ENCODE measurements at regions not wholly inside any gene's neighbourhood (a gene's known extent, or its start where the extent isn't known, plus 50 kb on each side); places are given as distances from the start of the nearest gene placed in this dataset.

DNA sequence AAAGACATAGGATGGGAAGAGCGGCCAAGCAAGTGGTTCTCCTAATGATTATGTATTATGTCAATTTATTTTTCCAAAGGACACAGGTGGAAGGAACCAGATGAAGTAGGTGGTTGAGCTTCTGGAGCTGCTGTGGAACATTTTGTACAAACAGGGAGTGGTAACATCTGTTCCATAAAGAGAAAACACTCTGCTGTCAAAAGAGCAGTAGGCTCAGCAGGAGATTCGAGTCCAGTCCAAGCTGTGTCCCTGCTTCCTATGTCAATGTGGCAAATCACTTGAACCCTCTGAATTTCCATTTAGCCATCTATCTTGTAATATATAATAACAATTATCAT lies 448.0 kb upstream of the ANKRD30A start:
- no peak for DNase-seq (ENCODE audit: low spot score in 2 of 2)
- no peak for TF ChIP-seq POLR2A (IDR thresholded peaks at IDR 0.05)
- no peak for TF ChIP-seq POLR2AphosphoS5 (IDR thresholded peaks at IDR 0.05)
- TF ChIP-seq, protein P1, sequence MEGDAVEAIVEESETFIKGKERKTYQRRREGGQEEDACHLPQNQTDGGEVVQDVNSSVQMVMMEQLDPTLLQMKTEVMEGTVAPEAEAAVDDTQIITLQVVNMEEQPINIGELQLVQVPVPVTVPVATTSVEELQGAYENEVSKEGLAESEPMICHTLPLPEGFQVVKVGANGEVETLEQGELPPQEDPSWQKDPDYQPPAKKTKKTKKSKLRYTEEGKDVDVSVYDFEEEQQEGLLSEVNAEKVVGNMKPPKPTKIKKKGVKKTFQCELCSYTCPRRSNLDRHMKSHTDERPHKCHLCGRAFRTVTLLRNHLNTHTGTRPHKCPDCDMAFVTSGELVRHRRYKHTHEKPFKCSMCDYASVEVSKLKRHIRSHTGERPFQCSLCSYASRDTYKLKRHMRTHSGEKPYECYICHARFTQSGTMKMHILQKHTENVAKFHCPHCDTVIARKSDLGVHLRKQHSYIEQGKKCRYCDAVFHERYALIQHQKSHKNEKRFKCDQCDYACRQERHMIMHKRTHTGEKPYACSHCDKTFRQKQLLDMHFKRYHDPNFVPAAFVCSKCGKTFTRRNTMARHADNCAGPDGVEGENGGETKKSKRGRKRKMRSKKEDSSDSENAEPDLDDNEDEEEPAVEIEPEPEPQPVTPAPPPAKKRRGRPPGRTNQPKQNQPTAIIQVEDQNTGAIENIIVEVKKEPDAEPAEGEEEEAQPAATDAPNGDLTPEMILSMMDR (IDR thresholded peaks at IDR 0.05) = no peak
- Histone ChIP-seq H3K9me3 (no peaks in the 10 kb centered on the region), H3K4me3 (no peak overlapping the region), H3K36me3 (no peaks in the 10 kb centered on the region), H3K27ac (no peak overlapping the region), H3K27me3 (no peaks in the 10 kb centered on the region), H3K4me1 (no peaks in the 10 kb centered on the region)
- intact Hi-C loops (cut with DNase I; ENCODE audit: low total_unique reads) = no loop called here

DNA sequence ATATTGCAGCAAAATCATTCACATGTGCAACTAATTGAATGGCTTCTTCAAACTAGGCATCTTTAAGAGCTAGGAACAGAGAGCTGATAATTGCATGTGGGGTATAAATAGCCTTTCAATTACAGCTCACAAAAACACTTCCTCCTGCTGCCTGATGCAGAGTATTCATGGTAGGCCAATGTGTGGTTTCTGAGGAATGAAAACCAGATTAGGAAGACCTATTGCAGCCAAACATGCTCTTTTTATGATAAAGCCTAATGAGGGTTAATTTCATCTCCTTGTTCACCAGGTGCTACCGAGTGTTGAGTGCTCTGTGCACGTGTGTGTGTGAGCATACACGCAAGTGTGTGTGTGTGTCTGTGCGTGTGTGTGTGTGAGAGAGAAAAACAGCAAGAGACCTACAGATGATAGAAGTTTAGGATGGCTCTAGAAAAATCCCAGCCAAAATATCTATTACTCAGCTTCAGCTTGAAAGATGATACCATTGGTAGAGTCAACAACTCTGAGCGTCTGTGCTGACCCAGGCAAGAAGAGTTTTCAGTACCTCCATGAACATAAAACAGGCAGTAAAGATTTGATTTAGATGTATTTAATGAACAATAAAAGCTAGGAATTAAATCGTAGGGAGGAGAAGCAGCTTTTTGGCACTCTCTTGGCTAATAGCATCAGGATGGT lies 448.5 kb upstream of the ANKRD30A start:
- no peaks in the 10 kb centered on the region for H3K36me3 ChIP-seq
- no peak overlapping the region for H3K27ac ChIP-seq
- no peak for DNase-seq (ENCODE audit: low spot score in 2 of 2)
- intact Hi-C loops (cut with DNase I; ENCODE audit: low total_unique reads) = no loop called here
- no peaks in the 10 kb centered on the region for H3K27me3 ChIP-seq
- no peaks in the 10 kb centered on the region for H3K9me3 ChIP-seq
- TF ChIP-seq, protein P1 (IDR thresholded peaks at IDR 0.05) = no peak
- TF ChIP-seq POLR2AphosphoS5 (IDR thresholded peaks at IDR 0.05) (no peak), POLR2A (IDR thresholded peaks at IDR 0.05) (no peak)
- H3K4me1 ChIP-seq = no peaks in the 10 kb centered on the region
- no peak overlapping the region for H3K4me3 ChIP-seq

DNA sequence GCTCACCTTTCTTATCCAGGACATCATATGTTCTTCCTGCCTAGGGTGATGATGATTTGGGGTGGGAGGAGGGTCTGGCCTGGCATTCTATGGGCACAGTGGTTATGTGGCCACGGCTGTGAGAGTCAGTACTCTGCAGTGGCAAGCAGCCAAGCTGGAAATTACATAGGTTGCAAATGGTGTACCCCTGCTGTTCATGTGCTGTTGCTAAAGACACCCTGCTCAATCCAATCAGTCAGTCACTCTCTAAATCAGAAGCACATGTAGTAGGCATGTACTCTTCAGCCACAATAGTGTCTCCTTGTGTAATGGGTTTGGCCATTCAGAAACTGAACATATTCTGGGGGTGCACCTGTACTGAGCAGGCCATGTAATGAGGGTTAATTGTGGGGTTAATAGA lies 449.1 kb upstream of the ANKRD30A start:
- H3K4me1 ChIP-seq = no peaks in the 10 kb centered on the region
- H3K36me3 ChIP-seq = no peaks in the 10 kb centered on the region
- no peak overlapping the region for H3K27ac ChIP-seq
- TF ChIP-seq POLR2AphosphoS5 (IDR thresholded peaks at IDR 0.05) (no peak), POLR2A (IDR thresholded peaks at IDR 0.05) (no peak)
- TF ChIP-seq, protein P1 (IDR thresholded peaks at IDR 0.05) = no peak
- intact Hi-C loops (cut with DNase I; ENCODE audit: low total_unique reads) = no loop called here
- no peaks in the 10 kb centered on the region for H3K9me3 ChIP-seq
- no peaks in the 10 kb centered on the region for H3K27me3 ChIP-seq
- H3K4me3 ChIP-seq = no peak overlapping the region
- DNase-seq (ENCODE audit: low spot score in 2 of 2) = no peak

DNA sequence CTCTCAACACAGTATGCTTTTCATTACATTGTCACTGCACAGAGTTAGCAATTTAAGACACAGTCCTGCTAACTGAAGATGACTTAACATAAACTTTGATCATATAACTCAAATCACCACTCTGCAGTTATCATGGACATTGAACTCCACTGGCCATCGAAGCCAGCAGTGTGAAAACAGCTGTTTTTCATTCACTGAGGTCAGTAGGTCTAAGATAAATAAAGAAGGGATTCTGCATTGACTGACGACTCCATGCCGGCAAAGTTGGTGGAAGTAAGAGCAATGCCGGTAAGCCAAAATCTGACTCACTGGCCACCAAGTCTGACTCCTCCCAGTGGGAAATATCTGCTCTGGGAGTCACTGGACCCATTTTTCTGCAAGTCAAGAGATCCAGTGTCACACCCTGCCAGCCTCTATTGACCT lies 449.9 kb upstream of the ANKRD30A start:
- Histone ChIP-seq H3K27me3 (no peaks in the 10 kb centered on the region), H3K4me3 (no peak overlapping the region), H3K4me1 (no peaks in the 10 kb centered on the region), H3K27ac (no peak overlapping the region), H3K36me3 (no peaks in the 10 kb centered on the region), H3K9me3 (no peaks in the 10 kb centered on the region)
- DNase-seq (ENCODE audit: low spot score in 2 of 2) = no peak
- TF ChIP-seq POLR2A (IDR thresholded peaks at IDR 0.05) (no peak), POLR2AphosphoS5 (IDR thresholded peaks at IDR 0.05) (no peak)
- TF ChIP-seq, protein P1 (IDR thresholded peaks at IDR 0.05) = no peak
- intact Hi-C loops (cut with DNase I; ENCODE audit: low total_unique reads) = no loop called here

- H3K27ac ChIP-seq = no peak overlapping the region
- no peaks in the 10 kb centered on the region for H3K4me1 ChIP-seq
- no peaks in the 10 kb centered on the region for H3K9me3 ChIP-seq
- H3K36me3 ChIP-seq = no peaks in the 10 kb centered on the region
- intact Hi-C loops (cut with DNase I; ENCODE audit: low total_unique reads) = no loop called here
- no peak for DNase-seq (ENCODE audit: low spot score in 2 of 2)
- TF ChIP-seq, protein P1 (IDR thresholded peaks at IDR 0.05) = no peak
- no peak for TF ChIP-seq POLR2A (IDR thresholded peaks at IDR 0.05)
- no peak for TF ChIP-seq POLR2AphosphoS5 (IDR thresholded peaks at IDR 0.05)
- H3K4me3 ChIP-seq = no peak overlapping the region
- H3K27me3 ChIP-seq = no peaks in the 10 kb centered on the region
Observed at GRCh38 chr10:36671607-36672006, 453.8 kb upstream of the ANKRD30A start.
